ENCODE measurements at regions not wholly inside any gene's neighbourhood (a gene's known extent, or its start where the extent isn't known, plus 50 kb on each side); places are given as distances from the start of the nearest gene placed in this dataset.

- H3K9me3 ChIP-seq (ENCODE audit: insufficient read depth, low read length): no peaks in the 10 kb centered on the region
- no peak overlapping the region for H3K9ac ChIP-seq (ENCODE audit: insufficient read length, low read depth)
- H3K27me3 ChIP-seq (ENCODE audit: insufficient read depth, insufficient read length): no peaks in the 10 kb centered on the region
- no peak overlapping the region for H3K4me3 ChIP-seq (ENCODE audit: insufficient read length, low read depth)
- no peak for DNase-seq (ENCODE audit: low read depth, low spot score)
- TF ChIP-seq YY1 (IDR thresholded peaks at IDR 0.05; ENCODE audit: insufficient read depth, insufficient read length): no peak
- no peak for TF ChIP-seq SUZ12 (IDR thresholded peaks at IDR 0.05; ENCODE audit: extremely low read depth, insufficient read depth, insufficient read length)
- no peak for TF ChIP-seq ZNF274 (IDR thresholded peaks at IDR 0.05; ENCODE audit: low read depth, low read length)
- H3K36me3 ChIP-seq (ENCODE audit: insufficient read depth, insufficient read length, low read length): no peaks in the 10 kb centered on the region
- no peaks in the 10 kb centered on the region for H3K4me1 ChIP-seq (ENCODE audit: insufficient read depth, insufficient read length)
These were observed 111.7 kb downstream of the MYCN start for GRCh38 chr2:16051841-16052564.

GRCh38 chr2:16050908-16051489 is 110.6 kb downstream of the MYCN start:
- DNase-seq (ENCODE audit: low read depth, low spot score): peak; percentile 46
- no peaks in the 10 kb centered on the region for H3K4me1 ChIP-seq (ENCODE audit: insufficient read depth, insufficient read length)
- TF ChIP-seq ZNF274 (IDR thresholded peaks at IDR 0.05; ENCODE audit: low read depth, low read length) (no peak), YY1 (IDR thresholded peaks at IDR 0.05; ENCODE audit: insufficient read depth, insufficient read length) (no peak), SUZ12 (IDR thresholded peaks at IDR 0.05; ENCODE audit: extremely low read depth, insufficient read depth, insufficient read length) (no peak)
- H3K27me3 ChIP-seq (ENCODE audit: insufficient read depth, insufficient read length): no peaks in the 10 kb centered on the region
- H3K4me3 ChIP-seq (ENCODE audit: insufficient read length, low read depth): no peak overlapping the region
- H3K36me3 ChIP-seq (ENCODE audit: insufficient read depth, insufficient read length, low read length): no peaks in the 10 kb centered on the region
- no peak overlapping the region for H3K9ac ChIP-seq (ENCODE audit: insufficient read length, low read depth)
- H3K9me3 ChIP-seq (ENCODE audit: insufficient read depth, low read length): no peaks in the 10 kb centered on the region

GRCh38 chr2:16050261-16050907 is 110.0 kb downstream of the MYCN start:
- DNase-seq (ENCODE audit: low read depth, low spot score): no peak
- H3K9ac ChIP-seq (ENCODE audit: insufficient read length, low read depth): no peak overlapping the region
- TF ChIP-seq YY1 (IDR thresholded peaks at IDR 0.05; ENCODE audit: insufficient read depth, insufficient read length) (no peak), SUZ12 (IDR thresholded peaks at IDR 0.05; ENCODE audit: extremely low read depth, insufficient read depth, insufficient read length) (no peak), ZNF274 (IDR thresholded peaks at IDR 0.05; ENCODE audit: low read depth, low read length) (no peak)
- H3K27me3 ChIP-seq (ENCODE audit: insufficient read depth, insufficient read length): no peaks in the 10 kb centered on the region
- no peaks in the 10 kb centered on the region for H3K36me3 ChIP-seq (ENCODE audit: insufficient read depth, insufficient read length, low read length)
- H3K4me1 ChIP-seq (ENCODE audit: insufficient read depth, insufficient read length): no peaks in the 10 kb centered on the region
- no peaks in the 10 kb centered on the region for H3K9me3 ChIP-seq (ENCODE audit: insufficient read depth, low read length)
- H3K4me3 ChIP-seq (ENCODE audit: insufficient read length, low read depth): no peak overlapping the region

- Histone ChIP-seq H3K36me3 (ENCODE audit: insufficient read depth, insufficient read length, low read length) (no peaks in the 10 kb centered on the region), H3K9me3 (ENCODE audit: insufficient read depth, low read length) (no peaks in the 10 kb centered on the region), H3K4me1 (ENCODE audit: insufficient read depth, insufficient read length) (no peaks in the 10 kb centered on the region), H3K9ac (ENCODE audit: insufficient read length, low read depth) (no peak overlapping the region), H3K27me3 (ENCODE audit: insufficient read depth, insufficient read length) (no peaks in the 10 kb centered on the region), H3K4me3 (ENCODE audit: insufficient read length, low read depth) (no peak overlapping the region)
- no peak for TF ChIP-seq SUZ12 (IDR thresholded peaks at IDR 0.05; ENCODE audit: extremely low read depth, insufficient read depth, insufficient read length)
- no peak for TF ChIP-seq ZNF274 (IDR thresholded peaks at IDR 0.05; ENCODE audit: low read depth, low read length)
- TF ChIP-seq YY1 (IDR thresholded peaks at IDR 0.05; ENCODE audit: insufficient read depth, insufficient read length): no peak
- no peak for DNase-seq (ENCODE audit: low read depth, low spot score)
These were observed 109.1 kb downstream of the MYCN start for GRCh38 chr2:16049406-16049805.

GRCh38 chr2:16048466-16048865 is 108.1 kb downstream of the MYCN start:
- H3K9ac ChIP-seq (ENCODE audit: insufficient read length, low read depth): no peak overlapping the region
- TF ChIP-seq YY1 (IDR thresholded peaks at IDR 0.05; ENCODE audit: insufficient read depth, insufficient read length) (no peak), SUZ12 (IDR thresholded peaks at IDR 0.05; ENCODE audit: extremely low read depth, insufficient read depth, insufficient read length) (no peak), ZNF274 (IDR thresholded peaks at IDR 0.05; ENCODE audit: low read depth, low read length) (no peak)

GRCh38 chr2:16047701-16048100 is 107.4 kb downstream of the MYCN start:
- Histone ChIP-seq H3K36me3 (ENCODE audit: insufficient read depth, insufficient read length, low read length) (no peaks in the 10 kb centered on the region), H3K9me3 (ENCODE audit: insufficient read depth, low read length) (no peaks in the 10 kb centered on the region), H3K4me3 (ENCODE audit: insufficient read length, low read depth) (no peak overlapping the region), H3K27me3 (ENCODE audit: insufficient read depth, insufficient read length) (no peaks in the 10 kb centered on the region), H3K4me1 (ENCODE audit: insufficient read depth, insufficient read length) (no peaks in the 10 kb centered on the region), H3K9ac (ENCODE audit: insufficient read length, low read depth) (no peak overlapping the region)
- TF ChIP-seq ZNF274 (IDR thresholded peaks at IDR 0.05; ENCODE audit: low read depth, low read length): no peak
- TF ChIP-seq SUZ12 (IDR thresholded peaks at IDR 0.05; ENCODE audit: extremely low read depth, insufficient read depth, insufficient read length): no peak
- TF ChIP-seq YY1 (IDR thresholded peaks at IDR 0.05; ENCODE audit: insufficient read depth, insufficient read length): no peak
- DNase-seq (ENCODE audit: low read depth, low spot score): no peak

More at GRCh38 chr2:16048466-16048865, 108.1 kb downstream of the MYCN start:
- Histone ChIP-seq H3K27me3 (ENCODE audit: insufficient read depth, insufficient read length) (no peaks in the 10 kb centered on the region), H3K4me1 (ENCODE audit: insufficient read depth, insufficient read length) (no peaks in the 10 kb centered on the region), H3K9me3 (ENCODE audit: insufficient read depth, low read length) (no peaks in the 10 kb centered on the region), H3K36me3 (ENCODE audit: insufficient read depth, insufficient read length, low read length) (no peaks in the 10 kb centered on the region), H3K4me3 (ENCODE audit: insufficient read length, low read depth) (no peak overlapping the region)
- DNase-seq (ENCODE audit: low read depth, low spot score): no peak

GRCh38 chr2:16046649-16047048 is 106.3 kb downstream of the MYCN start:
- no peaks in the 10 kb centered on the region for H3K27me3 ChIP-seq (ENCODE audit: insufficient read depth, insufficient read length)
- H3K4me1 ChIP-seq (ENCODE audit: insufficient read depth, insufficient read length): no peaks in the 10 kb centered on the region
- no peak for DNase-seq (ENCODE audit: low read depth, low spot score)
- H3K36me3 ChIP-seq (ENCODE audit: insufficient read depth, insufficient read length, low read length): no peaks in the 10 kb centered on the region
- H3K9ac ChIP-seq (ENCODE audit: insufficient read length, low read depth): no peak overlapping the region
- H3K4me3 ChIP-seq (ENCODE audit: insufficient read length, low read depth): no peak overlapping the region
- no peaks in the 10 kb centered on the region for H3K9me3 ChIP-seq (ENCODE audit: insufficient read depth, low read length)
- TF ChIP-seq ZNF274 (IDR thresholded peaks at IDR 0.05; ENCODE audit: low read depth, low read length) (no peak), SUZ12 (IDR thresholded peaks at IDR 0.05; ENCODE audit: extremely low read depth, insufficient read depth, insufficient read length) (no peak), YY1 (IDR thresholded peaks at IDR 0.05; ENCODE audit: insufficient read depth, insufficient read length) (no peak)
